DMS153 treated with DMSO at 0.1 percent for 48 hours (cell line): ENCODE measurements at regions not wholly inside any gene's neighbourhood (a gene's known extent, or its start where the extent isn't known, plus 50 kb on each side); places are given as distances from the start of the nearest gene placed in this dataset.
"Not testable (repeated sequence)": the region's sequence is repeated elsewhere in the genome, so short reads cannot be mapped to it uniquely, and the experiment has no call there.

Source experiments
- DNase-seq: peaks from one replicate; lab custom pipeline; 2025; ENCODE audit not compliant: unreplicated experiment; lab: John Stamatoyannopoulos, UW

GRCh38 chr5:135279328-135279727 lies 119.7 kb downstream of the MACROH2A1 start:
- no peak for DNase-seq

GRCh38 chr5:135276151-135276550 lies 122.9 kb downstream of the MACROH2A1 start:
- no peak for DNase-seq

GRCh38 chr5:135273212-135273611 lies 125.8 kb downstream of the MACROH2A1 start:
- no peak for DNase-seq

GRCh38 chr5:135272311-135272805 lies 126.7 kb downstream of the MACROH2A1 start:
- no peak for DNase-seq

GRCh38 chr5:135271533-135272310 lies 127.3 kb downstream of the MACROH2A1 start:
- DNase-seq, result no peak

- no peak for DNase-seq
Observed at GRCh38 chr5:135269931-135270421, 129.1 kb downstream of the MACROH2A1 start.

- DNase-seq, result no peak
Observed at GRCh38 chr5:135269199-135269598, 129.8 kb downstream of the MACROH2A1 start.

GRCh38 chr5:135266975-135267374 lies 132.1 kb downstream of the MACROH2A1 start:
- no peak for DNase-seq

- no peak for DNase-seq
Observed at GRCh38 chr5:135266303-135266635, 132.8 kb downstream of the MACROH2A1 start.

- DNase-seq, result no peak
Observed at GRCh38 chr5:135265497-135266302, 133.3 kb downstream of the MACROH2A1 start.

- no peak for DNase-seq
Observed at GRCh38 chr5:135264451-135265440, 134.3 kb downstream of the MACROH2A1 start.

- no peak for DNase-seq
Observed at GRCh38 chr5:135263022-135263668, 135.9 kb downstream of the MACROH2A1 start.

GRCh38 chr5:135262364-135262763 lies 136.7 kb downstream of the MACROH2A1 start:
- no peak for DNase-seq

- DNase-seq, result not testable (repeated sequence)
Observed at GRCh38 chr5:135260108-135260507, 138.9 kb downstream of the MACROH2A1 start.

GRCh38 chr5:135255461-135256178 lies 143.4 kb downstream of the MACROH2A1 start:
- no peak for DNase-seq

GRCh38 chr5:135254183-135254582 lies 144.8 kb downstream of the MACROH2A1 start:
- no peak for DNase-seq

- DNase-seq, result no peak
Observed at GRCh38 chr5:135253601-135254178, 145.3 kb downstream of the MACROH2A1 start.

GRCh38 chr5:135251093-135251492 lies 147.9 kb downstream of the MACROH2A1 start:
- DNase-seq, result no peak

GRCh38 chr5:135250671-135251070 lies 148.4 kb downstream of the MACROH2A1 start:
- DNase-seq, result no peak
